Gastroesophageal sphincter (tissue), 3 donors: ENCODE measurements at regions not wholly inside any gene's neighbourhood (a gene's known extent, or its start where the extent isn't known, plus 50 kb on each side); places are given as distances from the start of the nearest gene placed in this dataset.

Source experiments
- CTCF ChIP-seq, 4 experiments: fragments of 200-600 bp in 2 of 4; fragments of 450-650 bp in 2 of 4; sonication (generic) in 1 of 4; IDR thresholded peaks; one replicate each; pipeline ENCODE4 v1.5.1; 2017 to 2019; ENCODE audit warnings: antibody characterized with exemption in 4 of 4, mild to moderate bottlenecking in 2 of 4, moderate library complexity in 2 of 4
- POLR2A ChIP-seq, 2 donors: fragments of 450-650 bp; IDR thresholded peaks; one replicate each; pipeline ENCODE4 v1.6.1; 2017; ENCODE audit warnings: antibody characterized with exemption in 2 of 2, mild to moderate bottlenecking in 2 of 2, moderate library complexity in 1 of 2

DNA sequence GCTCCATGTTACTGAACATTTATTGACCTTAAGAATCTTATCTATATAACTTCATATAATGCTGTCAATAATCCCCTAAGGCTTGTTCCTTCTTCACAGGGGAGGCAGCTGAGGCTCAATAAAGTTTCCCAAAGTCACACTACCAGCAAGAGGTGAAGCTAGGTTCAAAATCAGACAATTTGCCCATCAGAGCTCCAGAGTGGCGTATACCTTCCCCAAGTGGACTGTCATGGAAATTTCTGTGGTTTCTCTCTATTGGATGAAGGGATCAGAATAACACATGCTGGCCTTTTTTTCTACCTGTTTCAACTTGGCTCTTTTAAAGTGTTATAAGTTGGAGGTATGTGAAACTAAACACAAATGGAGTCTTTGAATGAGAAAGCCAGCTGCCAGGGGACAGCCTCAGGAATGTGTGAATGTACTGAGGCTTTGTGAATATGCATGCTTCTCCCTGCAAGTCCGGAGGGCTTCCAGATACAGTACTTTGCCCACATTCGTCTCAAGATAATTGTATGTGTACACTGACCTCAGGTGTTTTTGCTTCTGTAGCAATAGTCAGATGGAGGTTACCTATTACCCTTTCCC is 656.3 kb upstream of the CELF2 start:
- TF ChIP-seq CTCF (IDR thresholded peaks at IDR 0.05) (no peak), POLR2A (IDR thresholded peaks at IDR 0.05) (no peak)
